ENCODE measurements at regions not wholly inside any gene's neighbourhood (a gene's known extent, or its start where the extent isn't known, plus 50 kb on each side); places are given as distances from the start of the nearest gene placed in this dataset.

GRCh38 chr13:53382008-53382407, 353.4 kb downstream of the OLFM4 start:
- no peaks in the 10 kb centered on the region for H3K36me3 ChIP-seq
- 28 to 65% methylated on average over 2 to 3 of the region's 3 CpGs for WGBS, 2 donors
- H3K4me3 ChIP-seq, result no peak overlapping the region
- no peaks in the 10 kb centered on the region for H3K9me3 ChIP-seq
- TF ChIP-seq EP300 (IDR thresholded peaks at IDR 0.05), result no peak
- TF ChIP-seq POLR2AphosphoS5 (IDR thresholded peaks at IDR 0.05), result no peak
- no peak for TF ChIP-seq POLR2A (IDR thresholded peaks at IDR 0.05)
- no peak for TF ChIP-seq CTCF (IDR thresholded peaks at IDR 0.05)
- DNase-seq (no peak), ATAC-seq (ENCODE audit: low FRiP score in 2 of 2) (no peak)
- no peaks in the 10 kb centered on the region for H3K4me1 ChIP-seq
- H3K27me3 ChIP-seq, result no peaks in the 10 kb centered on the region
- H3K27ac ChIP-seq, result no peak overlapping the region

- DNase-seq, result no peak
- Histone ChIP-seq H3K4me1 (no peaks in the 10 kb centered on the region), H3K4me3 (no peak overlapping the region), H3K27ac (no peak overlapping the region), H3K27me3 (no peaks in the 10 kb centered on the region), H3K36me3 (no peaks in the 10 kb centered on the region), H3K9me3 (no peaks in the 10 kb centered on the region)
- WGBS, 2 donors, result 61 to 88% methylated on average over 2 of the region's 2 CpGs
- no peak for TF ChIP-seq EP300 (IDR thresholded peaks at IDR 0.05)
- no peak for TF ChIP-seq POLR2A (IDR thresholded peaks at IDR 0.05)
- ATAC-seq (ENCODE audit: low FRiP score in 2 of 2), result no peak
These were observed 369.4 kb downstream of the OLFM4 start for GRCh38 chr13:53398051-53398450.

GRCh38 chr13:53405616-53406015, 377.0 kb downstream of the OLFM4 start:
- Histone ChIP-seq H3K27ac (no peak overlapping the region), H3K4me3 (no peak overlapping the region), H3K36me3 (no peaks in the 10 kb centered on the region), H3K4me1 (no peaks in the 10 kb centered on the region), H3K9me3 (no peaks in the 10 kb centered on the region), H3K27me3 (no peaks in the 10 kb centered on the region)
- DNase-seq (peak in 1 of 2 donors; percentile 23), ATAC-seq (ENCODE audit: low FRiP score in 2 of 2) (no peak)
- TF ChIP-seq POLR2AphosphoS5 (IDR thresholded peaks at IDR 0.05) (no peak), CTCF (IDR thresholded peaks at IDR 0.05) (no peak), EP300 (IDR thresholded peaks at IDR 0.05) (no peak), POLR2A (IDR thresholded peaks at IDR 0.05) (no peak)
- WGBS, 2 donors, result 79 to 90% methylated on average over 7 to 8 of the region's 8 CpGs

GRCh38 chr13:53408306-53408705, 379.7 kb downstream of the OLFM4 start:
- no peak for ATAC-seq (ENCODE audit: low FRiP score in 2 of 2)
- 88 to 93% methylated on average over 8 of the region's 8 CpGs for WGBS, 2 donors

GRCh38 chr13:53408847-53409568, 380.4 kb downstream of the OLFM4 start:
- peak in 1 of 2 donors; percentile 50 for DNase-seq
- Histone ChIP-seq H3K9me3 (no peaks in the 10 kb centered on the region), H3K4me1 (no peaks in the 10 kb centered on the region), H3K27me3 (no peaks in the 10 kb centered on the region), H3K27ac (no peak overlapping the region), H3K4me3 (no peak overlapping the region), H3K36me3 (no peaks in the 10 kb centered on the region)
- ATAC-seq (ENCODE audit: low FRiP score in 2 of 2), result peak in 1 of 2 donors; percentile 56
- no peak for TF ChIP-seq CTCF (IDR thresholded peaks at IDR 0.05)
- WGBS, 2 donors, result 88 to 96% methylated on average over 15 to 23 of the region's 24 CpGs

More at GRCh38 chr13:53408306-53408705, 379.7 kb downstream of the OLFM4 start:
- DNase-seq, result peak in 1 of 2 donors; percentile 17
- no peaks in the 10 kb centered on the region for H3K36me3 ChIP-seq
- H3K27ac ChIP-seq, result no peak overlapping the region
- H3K4me1 ChIP-seq, result no peaks in the 10 kb centered on the region
- no peak overlapping the region for H3K4me3 ChIP-seq
- no peaks in the 10 kb centered on the region for H3K9me3 ChIP-seq
- TF ChIP-seq CTCF (IDR thresholded peaks at IDR 0.05) (no peak), EP300 (IDR thresholded peaks at IDR 0.05) (no peak), POLR2AphosphoS5 (IDR thresholded peaks at IDR 0.05) (no peak), POLR2A (IDR thresholded peaks at IDR 0.05) (no peak)
- H3K27me3 ChIP-seq, result no peaks in the 10 kb centered on the region

Data from upper lobe of left lung (tissue), 6 donors.